Esophagus squamous epithelium (tissue), 4 donors: ENCODE measurements at regions not wholly inside any gene's neighbourhood (a gene's known extent, or its start where the extent isn't known, plus 50 kb on each side); places are given as distances from the start of the nearest gene placed in this dataset.
"Not testable (repeated sequence)": the region's sequence is repeated elsewhere in the genome, so short reads cannot be mapped to it uniquely, and the experiment has no call there.

Experiments used
- POLR2A ChIP-seq, 4 donors: fragments of 450-650 bp; IDR thresholded peaks; one replicate each; pipeline ENCODE4 v1.6.1; 2017; ENCODE audit warnings: antibody characterized with exemption in 4 of 4, mild to moderate bottlenecking in 4 of 4, moderate library complexity in 3 of 4
- TF ChIP-seq, protein P1 (sequence below), 6 experiments: fragments of 450-650 bp in 4 of 6; fragments of 200-600 bp in 2 of 6; sonication (generic) in 2 of 6; IDR thresholded peaks; one replicate each; pipeline ENCODE4 v1.5.1; 2016 to 2019; ENCODE audit warnings: antibody characterized with exemption in 6 of 6, mild to moderate bottlenecking in 4 of 6, moderate library complexity in 4 of 6

DNA sequence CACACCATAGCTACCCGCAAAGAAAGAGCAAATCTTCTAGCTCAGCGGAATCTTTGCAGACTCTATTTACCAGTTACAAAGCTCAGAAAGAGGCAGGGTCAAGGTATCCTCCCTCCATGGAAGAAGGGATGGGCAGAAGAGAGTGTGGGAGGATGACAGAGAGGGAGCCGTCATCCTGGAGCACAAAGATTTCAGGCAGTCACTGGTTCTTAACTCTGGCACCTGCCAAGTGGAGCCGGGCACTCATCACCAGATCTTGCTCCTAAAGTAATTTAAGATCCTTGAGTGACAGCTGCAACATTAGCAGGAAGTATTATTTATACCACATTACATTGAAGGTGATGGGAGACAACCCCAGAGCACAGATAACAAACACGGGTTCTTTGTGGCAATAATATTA lies 102.5 kb upstream of the NBPF26 start:
- TF ChIP-seq, protein P1, sequence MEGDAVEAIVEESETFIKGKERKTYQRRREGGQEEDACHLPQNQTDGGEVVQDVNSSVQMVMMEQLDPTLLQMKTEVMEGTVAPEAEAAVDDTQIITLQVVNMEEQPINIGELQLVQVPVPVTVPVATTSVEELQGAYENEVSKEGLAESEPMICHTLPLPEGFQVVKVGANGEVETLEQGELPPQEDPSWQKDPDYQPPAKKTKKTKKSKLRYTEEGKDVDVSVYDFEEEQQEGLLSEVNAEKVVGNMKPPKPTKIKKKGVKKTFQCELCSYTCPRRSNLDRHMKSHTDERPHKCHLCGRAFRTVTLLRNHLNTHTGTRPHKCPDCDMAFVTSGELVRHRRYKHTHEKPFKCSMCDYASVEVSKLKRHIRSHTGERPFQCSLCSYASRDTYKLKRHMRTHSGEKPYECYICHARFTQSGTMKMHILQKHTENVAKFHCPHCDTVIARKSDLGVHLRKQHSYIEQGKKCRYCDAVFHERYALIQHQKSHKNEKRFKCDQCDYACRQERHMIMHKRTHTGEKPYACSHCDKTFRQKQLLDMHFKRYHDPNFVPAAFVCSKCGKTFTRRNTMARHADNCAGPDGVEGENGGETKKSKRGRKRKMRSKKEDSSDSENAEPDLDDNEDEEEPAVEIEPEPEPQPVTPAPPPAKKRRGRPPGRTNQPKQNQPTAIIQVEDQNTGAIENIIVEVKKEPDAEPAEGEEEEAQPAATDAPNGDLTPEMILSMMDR (IDR thresholded peaks at IDR 0.05) = not testable (repeated sequence)
- TF ChIP-seq POLR2A (IDR thresholded peaks at IDR 0.05) = not testable (repeated sequence)
